ENCODE measurements at regions not wholly inside any gene's neighbourhood (a gene's known extent, or its start where the extent isn't known, plus 50 kb on each side); places are given as distances from the start of the nearest gene placed in this dataset.

DNA sequence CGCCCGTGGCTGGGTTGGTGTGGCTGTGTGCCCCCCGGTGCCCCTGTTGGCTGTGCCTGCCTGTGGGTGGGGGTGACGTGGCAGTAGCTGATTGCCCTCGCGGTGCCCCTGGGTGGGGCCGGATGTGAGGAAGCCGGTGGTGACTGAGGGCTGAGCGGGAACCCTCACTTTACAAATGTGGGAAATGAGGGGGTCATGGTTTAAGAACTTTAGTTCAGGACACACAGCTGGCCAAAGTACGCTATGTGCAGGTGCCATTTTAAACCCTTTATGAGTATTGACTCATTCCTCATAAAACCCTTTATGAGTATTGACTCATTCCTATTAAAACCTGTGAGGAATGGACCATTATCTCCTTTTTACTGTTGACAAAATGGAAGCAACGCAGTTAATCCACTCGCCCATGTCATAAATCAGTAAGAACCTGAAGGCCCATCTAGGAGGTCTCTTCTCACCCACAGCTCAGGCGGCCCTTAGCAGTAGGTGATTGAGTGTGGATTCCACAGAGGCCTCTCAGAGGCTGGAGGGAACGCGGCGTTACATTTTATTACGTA lies 290.1 kb upstream of the COBL start:
- Histone ChIP-seq H2BK20ac (ENCODE audit: low read length) (no peak overlapping the region), H3K79me2 (ENCODE audit: control insufficient read depth in 1 of 2, insufficient read depth in 2 of 2, low read length in 2 of 2) (0 out of 4 replicates have a peak, but pooled peaks cover 0 to 3% of the 10 kb centered on the region in 2 experiments), H2BK12ac (ENCODE audit: low read depth, low read length) (no peak overlapping the region), H4K20me1 (replicated peaks in 1 of 2; ENCODE audit: control insufficient read depth in 1 of 2, insufficient read depth in 2 of 2, low read length in 2 of 2) (peaks cover 0 to 2% of the 10 kb centered on the region in 2 experiments), H2BK15ac (ENCODE audit: low read length) (no peak overlapping the region), H3K4me1 (replicated peaks in 1 of 4; ENCODE audit: control insufficient read depth in 3 of 4, insufficient read depth in 4 of 4, low read length in 3 of 4) (peaks cover 0 to under 1% (median 0%) of the 10 kb centered on the region in 4 experiments; a peak in 1 of 7 replicates), H3K4ac (replicated peaks; ENCODE audit: insufficient read length, low read depth, low read length) (no peak overlapping the region), H3K27ac (ENCODE audit: low read depth, low read length) (no peak overlapping the region), H4K91ac (replicated peaks; ENCODE audit: insufficient read length, low read length) (no peak overlapping the region), H4K8ac (ENCODE audit: extremely low read depth, insufficient read depth, low read length) (no peak overlapping the region), H2BK120ac (replicated peaks; ENCODE audit: low read depth, low read length) (no peak overlapping the region), H3K9ac (replicated peaks in 1 of 4; ENCODE audit: extremely low read depth in 1 of 4, low read depth in 3 of 4, low read length in 3 of 4) (no peak overlapping the region), H2BK5ac (ENCODE audit: low read depth, low read length) (no peak overlapping the region), H2AFZ (ENCODE audit: low read length) (no peak overlapping the region), H3K9me3 (ENCODE audit: insufficient read depth in 2 of 2, low read depth in 1 of 2, low read length in 1 of 2) (no peaks in the 10 kb centered on the region), H3K4me3 (ENCODE audit: extremely low read depth in 1 of 4, insufficient read depth in 2 of 4, low read depth in 3 of 4, low read length in 4 of 4) (no peak overlapping the region), H3K27me3 (replicated peaks in 1 of 4; ENCODE audit: control insufficient read depth in 3 of 4, extremely low read depth in 1 of 4, insufficient read depth in 3 of 4, low read length in 3 of 4) (no peaks in the 10 kb centered on the region), H3K18ac (ENCODE audit: extremely low read depth, low read length) (no peak overlapping the region), H3K56ac (replicated peaks; ENCODE audit: insufficient read length, low read depth, low read length) (no peak overlapping the region), H4K5ac (ENCODE audit: insufficient read length, low read depth, low read length) (no peak overlapping the region), H3K23me2 (ENCODE audit: low read depth, low read length) (peaks cover 2% of the 10 kb centered on the region; the same call in 1 of the 2 replicates), H3K36me3 (ENCODE audit: control insufficient read depth in 2 of 4, insufficient read depth in 4 of 4, low read length in 3 of 4) (no peaks in the 10 kb centered on the region), H3K14ac (ENCODE audit: insufficient read length) (no peak overlapping the region), H3K4me2 (ENCODE audit: insufficient read depth in 1 of 2, low read depth in 2 of 2, low read length in 2 of 2) (no peak overlapping the region), H3K79me1 (ENCODE audit: low read depth, low read length) (no peaks in the 10 kb centered on the region), H3K23ac (ENCODE audit: insufficient read length) (no peak overlapping the region), H2AK5ac (ENCODE audit: low read depth, low read length) (no peak overlapping the region)
- TF ChIP-seq TAF7 (optimal IDR thresholded peaks at IDR 0.05; ENCODE audit: borderline replicate concordance, low read depth, low read length) (no peak), SIN3A (conservative IDR thresholded peaks at IDR 0.05 in 1 of 2, IDR thresholded peaks at IDR 0.05 in 1 of 2; ENCODE audit: low read depth in 1 of 2, low read length in 2 of 2) (no peak), EP300 (IDR thresholded peaks at IDR 0.05; ENCODE audit: borderline replicate concordance in 1 of 2, low read depth in 2 of 2, low read length in 2 of 2) (no peak), SUZ12 (IDR thresholded peaks at IDR 0.05; ENCODE audit: low read length) (no peak), GTF2F1 (IDR thresholded peaks at IDR 0.05; ENCODE audit: borderline replicate concordance, low read depth, low read length) (no peak)
- ChIA-PET POLR2A (ENCODE audit: partially characterized antibody) (no interaction called here), CTCF (ENCODE audit: partially characterized antibody) (no interaction called here)
- WGBS, 2 experiments (ENCODE audit: extremely low coverage in 1 of 2, insufficient coverage in 1 of 2, insufficient read length in 1 of 2, insufficient replicate concordance in 2 of 2, low coverage in 1 of 2, low lambda C conversion rate in 2 of 2, missing lambda C conversion rate in 1 of 2), result 88% methylated on average over 17 of the region's 17 CpGs; no CpG with 5 or more reads in 1 of the 2 experiments
- DNase-seq (ENCODE audit: low read depth in 1 of 2, low spot score in 2 of 2), result no peak
- no peak for FAIRE-seq

Data from H1 (cell line).